Suprapubic skin (tissue), 4 donors: ENCODE measurements at regions not wholly inside any gene's neighbourhood (a gene's known extent, or its start where the extent isn't known, plus 50 kb on each side); places are given as distances from the start of the nearest gene placed in this dataset.

Source experiments
- DNase-seq, 2 donors: peaks; one replicate each; pipeline ENCODE4 v3.0.0-alpha.2; 2019; ENCODE audit warnings: low spot score in 2 of 2
- H3K27ac ChIP-seq: fragments of 200-600 bp; sonication (generic); one replicate; pipeline ENCODE4 v1.5.1; 2019
- H3K27me3 ChIP-seq: fragments of 200-600 bp; sonication (generic); one replicate; pipeline ENCODE4 v1.5.1; 2019
- H3K36me3 ChIP-seq: fragments of 200-600 bp; sonication (generic); one replicate; pipeline ENCODE4 v1.5.1; 2019
- H3K4me1 ChIP-seq: fragments of 200-600 bp; sonication (generic); one replicate; pipeline ENCODE4 v1.5.1; 2019
- H3K4me3 ChIP-seq: fragments of 200-600 bp; sonication (generic); one replicate; pipeline ENCODE4 v1.5.1; 2019; ENCODE audit warnings: mild to moderate bottlenecking
- H3K9me3 ChIP-seq: fragments of 200-600 bp; sonication (generic); one replicate; pipeline ENCODE4 v1.5.1; 2019
- EP300 ChIP-seq: sonication (generic); formaldehyde crosslinking; IDR thresholded peaks from one replicate; pipeline ENCODE4 v1.6.1; 2017; ENCODE audit warnings: antibody characterized with exemption
- POLR2A ChIP-seq, 2 donors: fragments of 450-650 bp; IDR thresholded peaks; one replicate each; pipeline ENCODE4 v1.6.1; 2017; ENCODE audit warnings: antibody characterized with exemption in 2 of 2, mild to moderate bottlenecking in 2 of 2, moderate library complexity in 2 of 2
- POLR2AphosphoS5 ChIP-seq, 3 donors: sonication (generic); formaldehyde crosslinking; IDR thresholded peaks; one replicate each; pipeline ENCODE4 v1.6.1; 2017; ENCODE audit warnings: antibody characterized with exemption in 3 of 3
- WGBS: methylation state at CpG from one replicate; pipeline ENCODE4 v1.1.5; 2018; 5-methylcytosine and 5-hydroxymethylcytosine counted together
- TF ChIP-seq, protein P1 (sequence below), 2 donors: fragments of 200-600 bp in 1 of 2; fragments of 450-650 bp in 1 of 2; sonication (generic) in 1 of 2; IDR thresholded peaks; one replicate each; pipeline ENCODE4 v1.5.1; 2016 to 2019; ENCODE audit warnings: antibody characterized with exemption in 2 of 2, mild to moderate bottlenecking in 1 of 2, moderate library complexity in 1 of 2

GRCh38 chr5:19342942-19343341 is 645.1 kb downstream of the CDH18 start:
- H3K9me3 ChIP-seq, result no peaks in the 10 kb centered on the region
- H3K27ac ChIP-seq, result no peak overlapping the region
- H3K4me3 ChIP-seq, result no peak overlapping the region
- H3K4me1 ChIP-seq, result no peaks in the 10 kb centered on the region
- H3K36me3 ChIP-seq, result no peaks in the 10 kb centered on the region
- DNase-seq, result no peak
- H3K27me3 ChIP-seq, result no peaks in the 10 kb centered on the region
- TF ChIP-seq, protein P1, sequence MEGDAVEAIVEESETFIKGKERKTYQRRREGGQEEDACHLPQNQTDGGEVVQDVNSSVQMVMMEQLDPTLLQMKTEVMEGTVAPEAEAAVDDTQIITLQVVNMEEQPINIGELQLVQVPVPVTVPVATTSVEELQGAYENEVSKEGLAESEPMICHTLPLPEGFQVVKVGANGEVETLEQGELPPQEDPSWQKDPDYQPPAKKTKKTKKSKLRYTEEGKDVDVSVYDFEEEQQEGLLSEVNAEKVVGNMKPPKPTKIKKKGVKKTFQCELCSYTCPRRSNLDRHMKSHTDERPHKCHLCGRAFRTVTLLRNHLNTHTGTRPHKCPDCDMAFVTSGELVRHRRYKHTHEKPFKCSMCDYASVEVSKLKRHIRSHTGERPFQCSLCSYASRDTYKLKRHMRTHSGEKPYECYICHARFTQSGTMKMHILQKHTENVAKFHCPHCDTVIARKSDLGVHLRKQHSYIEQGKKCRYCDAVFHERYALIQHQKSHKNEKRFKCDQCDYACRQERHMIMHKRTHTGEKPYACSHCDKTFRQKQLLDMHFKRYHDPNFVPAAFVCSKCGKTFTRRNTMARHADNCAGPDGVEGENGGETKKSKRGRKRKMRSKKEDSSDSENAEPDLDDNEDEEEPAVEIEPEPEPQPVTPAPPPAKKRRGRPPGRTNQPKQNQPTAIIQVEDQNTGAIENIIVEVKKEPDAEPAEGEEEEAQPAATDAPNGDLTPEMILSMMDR (IDR thresholded peaks at IDR 0.05), result no peak
- TF ChIP-seq EP300 (no peak), POLR2AphosphoS5 (IDR thresholded peaks at IDR 0.05) (no peak), POLR2A (IDR thresholded peaks at IDR 0.05) (no peak)
- WGBS, result 31% methylated on average over 1 of the region's 1 CpG

- Histone ChIP-seq H3K27ac (no peak overlapping the region), H3K4me3 (no peak overlapping the region), H3K36me3 (no peaks in the 10 kb centered on the region), H3K27me3 (no peaks in the 10 kb centered on the region), H3K4me1 (no peaks in the 10 kb centered on the region), H3K9me3 (no peaks in the 10 kb centered on the region)
- WGBS, result 89% methylated on average over 7 of the region's 7 CpGs
- no peak for DNase-seq
- TF ChIP-seq EP300, result no peak
- no peak for TF ChIP-seq POLR2AphosphoS5 (IDR thresholded peaks at IDR 0.05)
- TF ChIP-seq POLR2A (IDR thresholded peaks at IDR 0.05), result no peak
- TF ChIP-seq, protein P1 (IDR thresholded peaks at IDR 0.05), result no peak
Measured at GRCh38 chr5:19352120-19352519, 635.9 kb downstream of the CDH18 start.

- H3K4me1 ChIP-seq, result no peaks in the 10 kb centered on the region
- no peak overlapping the region for H3K4me3 ChIP-seq
- H3K36me3 ChIP-seq, result no peaks in the 10 kb centered on the region
- TF ChIP-seq POLR2AphosphoS5 (IDR thresholded peaks at IDR 0.05), result no peak
- TF ChIP-seq, protein P1 (IDR thresholded peaks at IDR 0.05), result no peak
- no peak for TF ChIP-seq POLR2A (IDR thresholded peaks at IDR 0.05)
- TF ChIP-seq EP300, result no peak
- H3K9me3 ChIP-seq, result no peaks in the 10 kb centered on the region
- DNase-seq, result no peak
- no peak overlapping the region for H3K27ac ChIP-seq
- no peaks in the 10 kb centered on the region for H3K27me3 ChIP-seq
- 78% methylated on average over 3 of the region's 3 CpGs for WGBS
Measured at GRCh38 chr5:19369048-19369447, 619.0 kb downstream of the CDH18 start.

DNA sequence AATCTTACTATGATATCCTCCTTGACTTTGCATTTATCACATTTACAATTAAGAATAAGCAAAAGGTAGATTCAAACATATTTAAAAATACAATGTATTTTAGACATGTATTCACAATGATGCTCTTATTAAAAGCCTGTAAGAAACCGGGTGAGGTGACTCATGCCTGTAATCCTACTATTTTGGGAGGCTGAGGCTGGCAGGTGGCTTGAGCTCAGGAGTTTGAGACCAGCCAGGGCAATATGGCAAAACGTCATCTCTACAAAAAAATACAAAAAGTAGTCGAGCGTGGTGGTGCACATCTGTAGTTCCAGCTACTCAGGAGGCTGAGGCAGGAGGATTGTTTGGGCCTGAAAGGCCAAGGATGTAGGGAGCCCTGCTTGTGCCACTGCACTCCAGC is 618.4 kb downstream of the CDH18 start:
- TF ChIP-seq POLR2A (IDR thresholded peaks at IDR 0.05) (no peak), POLR2AphosphoS5 (IDR thresholded peaks at IDR 0.05) (no peak), EP300 (no peak)
- TF ChIP-seq, protein P1 (IDR thresholded peaks at IDR 0.05), result no peak
- Histone ChIP-seq H3K27ac (no peak overlapping the region), H3K4me1 (no peaks in the 10 kb centered on the region), H3K36me3 (no peaks in the 10 kb centered on the region), H3K4me3 (no peak overlapping the region), H3K27me3 (no peaks in the 10 kb centered on the region), H3K9me3 (no peaks in the 10 kb centered on the region)
- WGBS, result 82% methylated on average over 4 of the region's 4 CpGs
- no peak for DNase-seq

GRCh38 chr5:19370655-19371386 is 617.2 kb downstream of the CDH18 start:
- H3K9me3 ChIP-seq, result no peaks in the 10 kb centered on the region
- H3K36me3 ChIP-seq, result no peaks in the 10 kb centered on the region
- no peaks in the 10 kb centered on the region for H3K27me3 ChIP-seq
- WGBS, result 82% methylated on average over 2 of the region's 2 CpGs
- no peak overlapping the region for H3K27ac ChIP-seq
- no peak for DNase-seq
- TF ChIP-seq POLR2AphosphoS5 (IDR thresholded peaks at IDR 0.05) (no peak), EP300 (no peak), POLR2A (IDR thresholded peaks at IDR 0.05) (no peak)
- TF ChIP-seq, protein P1 (IDR thresholded peaks at IDR 0.05), result no peak
- no peak overlapping the region for H3K4me3 ChIP-seq
- no peaks in the 10 kb centered on the region for H3K4me1 ChIP-seq
